NCI-H69 (cell line): ENCODE measurements at regions not wholly inside any gene's neighbourhood (a gene's known extent, or its start where the extent isn't known, plus 50 kb on each side); places are given as distances from the start of the nearest gene placed in this dataset.

ENCODE experiments used
- DNase-seq: peaks from one replicate; lab custom pipeline; 2025; lab: John Stamatoyannopoulos, UW

DNA sequence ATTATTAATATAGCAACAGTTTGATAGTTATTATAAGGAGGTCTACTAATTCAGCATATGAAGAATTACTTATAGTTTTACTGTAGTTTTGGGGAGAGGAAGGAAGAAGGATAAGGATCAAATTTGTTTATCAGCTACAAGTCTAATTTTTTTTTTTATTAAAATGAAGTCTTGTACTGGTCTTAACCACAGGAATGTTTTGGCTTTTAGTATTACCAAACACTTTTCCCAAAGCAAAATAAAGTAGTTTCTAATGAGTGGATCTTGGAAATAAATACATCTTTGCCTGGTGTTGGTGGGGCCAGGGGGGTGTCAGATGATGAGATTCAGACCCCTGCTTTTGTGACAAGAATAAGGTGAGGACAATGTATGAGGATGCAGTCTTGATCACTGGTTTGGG, 57.2 kb upstream of the ZDHHC17 start:
- no peak for DNase-seq

DNA sequence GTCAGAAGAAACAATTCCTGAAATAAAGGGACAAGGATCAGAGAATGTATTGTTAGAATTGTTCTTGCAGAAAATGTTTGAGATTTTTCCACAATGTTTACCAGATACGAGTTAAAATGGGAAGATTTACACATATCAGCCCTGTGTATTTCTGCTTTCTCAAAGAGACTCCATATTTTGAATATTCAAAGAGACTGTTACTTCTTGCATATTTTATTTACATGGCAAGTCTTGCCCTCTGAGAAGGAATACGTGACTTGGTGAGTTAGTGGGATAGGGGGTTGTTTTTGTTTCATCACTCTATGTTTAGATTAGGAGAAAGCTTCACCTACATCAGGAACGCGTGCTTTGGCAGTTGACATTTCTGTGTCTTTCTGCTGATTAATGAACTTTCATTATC, 56.1 kb upstream of the ZDHHC17 start:
- DNase-seq = no peak

GRCh38 chr12:76708296-76708695, 55.6 kb upstream of the ZDHHC17 start:
- no peak for DNase-seq

DNA sequence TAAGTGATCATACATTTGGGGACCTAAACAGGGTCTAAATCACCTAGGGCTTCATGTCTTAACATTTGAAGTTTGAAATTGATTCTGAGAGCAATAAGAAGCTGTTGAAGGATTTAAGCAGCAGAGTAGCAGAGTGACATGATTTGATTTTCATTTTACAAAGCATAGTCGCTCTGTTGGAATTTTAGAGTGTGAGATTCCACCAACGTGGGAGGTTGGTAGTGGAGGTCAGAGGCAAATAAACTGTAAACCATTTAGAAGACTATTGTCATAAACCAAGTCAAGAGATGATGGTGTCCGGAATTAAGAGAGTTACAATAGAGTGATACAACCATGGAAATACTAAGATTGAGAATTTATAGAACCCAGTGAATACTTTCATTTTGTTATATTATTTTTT, 52.7 kb upstream of the ZDHHC17 start:
- no peak for DNase-seq

DNA sequence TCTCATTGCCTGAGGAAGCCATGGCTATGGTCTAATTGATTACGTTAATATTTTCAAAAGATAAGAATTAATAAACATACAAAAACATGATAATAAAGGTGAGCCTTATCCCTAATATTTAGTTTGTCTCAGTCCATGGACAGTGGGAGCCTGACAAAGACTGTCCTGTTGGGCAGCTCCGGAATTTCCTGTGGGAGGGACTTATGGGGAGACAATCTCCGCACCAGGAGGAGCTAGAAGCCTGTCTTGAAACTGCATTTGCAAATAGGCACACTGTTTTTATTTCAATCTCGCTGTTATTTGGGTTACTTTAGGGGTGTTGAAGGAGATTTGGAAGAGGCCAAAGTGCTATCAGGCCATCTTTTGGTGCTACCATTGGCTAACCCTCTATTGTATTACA, 50.8 kb upstream of the ZDHHC17 start:
- DNase-seq = no peak

- DNase-seq = no peak
Measured at GRCh38 chr12:76713986-76714385, 49.9 kb upstream of the ZDHHC17 start.
